MCF 10A (cell line): ENCODE measurements at regions not wholly inside any gene's neighbourhood (a gene's known extent, or its start where the extent isn't known, plus 50 kb on each side); places are given as distances from the start of the nearest gene placed in this dataset.
"Not testable (repeated sequence)": the region's sequence is repeated elsewhere in the genome, so short reads cannot be mapped to it uniquely, and the experiment has no call there.

Experiments used
- BruUV-seq: library from RNA; stranded (reverse); fragments of 400-500 nt; replicated peaks from 2 replicates; lab custom pipeline; 2021; lab: Mats Ljungman, UMichigan
- CTCF ChIA-PET: fragments of 300-600 bp; sonication (Branson Sonifier 250); formaldehyde crosslinking; extraction: SDS; loops from one replicate; lab custom pipeline; 2021; ENCODE audit warnings: antibody characterized with exemption, inconsistent platforms; lab: Yijun Ruan, JAX
- POLR2A ChIA-PET: fragments of 300-600, 350-650 bp; sonication (Branson Sonifier 250); formaldehyde crosslinking; extraction: SDS; loops from one replicate; lab custom pipeline; 2020; ENCODE audit warnings: antibody characterized with exemption, inconsistent platforms; lab: Yijun Ruan, JAX
- DNase-seq: peaks from one replicate; pipeline ENCODE4 v3.0.0-alpha.2; 2018; ENCODE audit not compliant: unreplicated experiment
- H3K27ac Mint-ChIP-seq: one replicate; pipeline ENCODE4 v1.8.0; 2022; ENCODE audit warnings: mild to moderate bottlenecking, low read depth, mixed read lengths; ENCODE audit not compliant: unreplicated experiment
- H3K27me3 Mint-ChIP-seq: one replicate; pipeline ENCODE4 v1.8.0; 2022; ENCODE audit warnings: mixed read lengths; ENCODE audit not compliant: insufficient read depth, unreplicated experiment
- H3K36me3 Mint-ChIP-seq: one replicate; pipeline ENCODE4 v1.8.0; 2022; ENCODE audit warnings: mild to moderate bottlenecking, moderate library complexity, mixed read lengths; ENCODE audit not compliant: insufficient read depth, unreplicated experiment
- H3K4me1 Mint-ChIP-seq: one replicate; pipeline ENCODE4 v1.8.0; 2022; ENCODE audit warnings: mixed read lengths; ENCODE audit not compliant: insufficient read depth, unreplicated experiment
- H3K4me3 Mint-ChIP-seq: one replicate; pipeline ENCODE4 v1.8.0; 2022; ENCODE audit warnings: mild to moderate bottlenecking, moderate library complexity, mixed read lengths; ENCODE audit not compliant: unreplicated experiment
- H3K9me3 Mint-ChIP-seq: one replicate; pipeline ENCODE4 v1.8.0; 2022; ENCODE audit warnings: mixed read lengths; ENCODE audit not compliant: unreplicated experiment
- intact Hi-C: fragments of 100-400 bp; cut with micrococcal nuclease; formaldehyde crosslinking; loops from 2 replicates; pipeline ENCODE4 v1.14.1; 2022
- TF ChIP-seq, protein P1 (sequence below): fragments of 200-600 bp; IDR thresholded peaks from one replicate; pipeline ENCODE4 v1.8.0; 2022; ENCODE audit warnings: antibody characterized with exemption, mild to moderate bottlenecking; ENCODE audit not compliant: unreplicated experiment

DNA sequence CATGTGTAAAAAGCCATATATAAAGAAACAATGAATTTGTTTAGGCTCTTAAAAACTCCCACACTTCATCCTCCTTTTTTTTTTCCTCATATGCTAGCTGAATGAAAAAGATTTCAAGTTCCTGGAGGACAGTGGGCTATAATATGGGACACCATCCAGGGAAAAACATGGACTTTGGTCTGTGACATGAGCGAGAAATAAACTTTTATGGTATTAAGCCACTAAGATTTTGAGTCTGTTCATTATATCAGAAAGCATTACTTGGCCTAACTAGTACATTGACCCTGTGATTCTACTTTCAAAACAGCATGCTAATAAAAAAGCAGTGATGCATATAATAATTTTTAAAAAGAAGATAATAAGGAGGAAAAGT is 392.3 kb upstream of the CAMK1G start:
- H3K36me3 Mint-ChIP-seq, result no peaks in the 10 kb centered on the region
- no peak for DNase-seq
- ChIA-PET CTCF (interaction anchor here (0.6 to 7.8 kb wide), 11 partner anchors 11 to 539 kb away, joined by 3 to 68 read pairs (median 4); no protein-coding TSS in a partner anchor), POLR2A (interaction anchor here (1.4 kb wide), 1 partner anchor 163 kb away, joined by 3 read pairs; no protein-coding TSS in a partner anchor)
- H3K27me3 Mint-ChIP-seq, result no peaks in the 10 kb centered on the region
- TF ChIP-seq, protein P1, sequence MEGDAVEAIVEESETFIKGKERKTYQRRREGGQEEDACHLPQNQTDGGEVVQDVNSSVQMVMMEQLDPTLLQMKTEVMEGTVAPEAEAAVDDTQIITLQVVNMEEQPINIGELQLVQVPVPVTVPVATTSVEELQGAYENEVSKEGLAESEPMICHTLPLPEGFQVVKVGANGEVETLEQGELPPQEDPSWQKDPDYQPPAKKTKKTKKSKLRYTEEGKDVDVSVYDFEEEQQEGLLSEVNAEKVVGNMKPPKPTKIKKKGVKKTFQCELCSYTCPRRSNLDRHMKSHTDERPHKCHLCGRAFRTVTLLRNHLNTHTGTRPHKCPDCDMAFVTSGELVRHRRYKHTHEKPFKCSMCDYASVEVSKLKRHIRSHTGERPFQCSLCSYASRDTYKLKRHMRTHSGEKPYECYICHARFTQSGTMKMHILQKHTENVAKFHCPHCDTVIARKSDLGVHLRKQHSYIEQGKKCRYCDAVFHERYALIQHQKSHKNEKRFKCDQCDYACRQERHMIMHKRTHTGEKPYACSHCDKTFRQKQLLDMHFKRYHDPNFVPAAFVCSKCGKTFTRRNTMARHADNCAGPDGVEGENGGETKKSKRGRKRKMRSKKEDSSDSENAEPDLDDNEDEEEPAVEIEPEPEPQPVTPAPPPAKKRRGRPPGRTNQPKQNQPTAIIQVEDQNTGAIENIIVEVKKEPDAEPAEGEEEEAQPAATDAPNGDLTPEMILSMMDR, result no peak
- intact Hi-C loops, result no loop called here
- H3K9me3 Mint-ChIP-seq, result peaks cover 15% of the 10 kb centered on the region
- no peaks in the 10 kb centered on the region for H3K4me1 Mint-ChIP-seq
- H3K27ac Mint-ChIP-seq, result no peak overlapping the region
- no TSS peak for BruUV-seq
- no peak overlapping the region for H3K4me3 Mint-ChIP-seq

DNA sequence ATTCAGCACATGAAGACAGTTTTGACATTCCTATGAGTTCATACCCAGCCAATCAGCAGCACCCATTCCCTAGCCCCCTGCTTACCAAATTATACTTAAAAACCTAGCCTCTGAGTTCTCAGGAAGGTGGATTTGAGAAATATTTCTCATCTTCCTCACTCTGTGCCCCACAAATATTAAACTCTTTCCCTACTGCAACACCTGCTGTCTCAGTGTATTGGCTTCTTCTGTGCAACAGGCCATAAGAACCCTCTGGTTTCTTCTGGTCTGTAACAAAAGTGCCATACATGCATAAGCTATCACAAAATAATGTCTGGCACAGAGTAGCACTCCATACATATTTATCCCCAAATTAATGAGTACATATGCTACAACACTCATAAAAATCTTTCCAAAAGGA is 387.4 kb upstream of the CAMK1G start:
- POLR2A ChIA-PET, result interaction anchor here (1.0 to 1.6 kb wide), 2 partner anchors 13 to 70 kb away, joined by 3 read pairs; no protein-coding TSS in a partner anchor
- Mint-ChIP-seq H3K27ac (no peak overlapping the region), H3K4me1 (no peaks in the 10 kb centered on the region), H3K9me3 (peaks cover 27% of the 10 kb centered on the region), H3K36me3 (no peaks in the 10 kb centered on the region), H3K4me3 (no peak overlapping the region), H3K27me3 (no peaks in the 10 kb centered on the region)
- intact Hi-C loops, result no loop called here
- TF ChIP-seq, protein P1, result no peak
- DNase-seq, result no peak
- CTCF ChIA-PET, result interaction anchor here (1.0 to 16.8 kb wide), 7 partner anchors 8 to 544 kb away, joined by 3 to 387 read pairs (median 6); no protein-coding TSS in a partner anchor
- BruUV-seq, result no TSS peak

DNA sequence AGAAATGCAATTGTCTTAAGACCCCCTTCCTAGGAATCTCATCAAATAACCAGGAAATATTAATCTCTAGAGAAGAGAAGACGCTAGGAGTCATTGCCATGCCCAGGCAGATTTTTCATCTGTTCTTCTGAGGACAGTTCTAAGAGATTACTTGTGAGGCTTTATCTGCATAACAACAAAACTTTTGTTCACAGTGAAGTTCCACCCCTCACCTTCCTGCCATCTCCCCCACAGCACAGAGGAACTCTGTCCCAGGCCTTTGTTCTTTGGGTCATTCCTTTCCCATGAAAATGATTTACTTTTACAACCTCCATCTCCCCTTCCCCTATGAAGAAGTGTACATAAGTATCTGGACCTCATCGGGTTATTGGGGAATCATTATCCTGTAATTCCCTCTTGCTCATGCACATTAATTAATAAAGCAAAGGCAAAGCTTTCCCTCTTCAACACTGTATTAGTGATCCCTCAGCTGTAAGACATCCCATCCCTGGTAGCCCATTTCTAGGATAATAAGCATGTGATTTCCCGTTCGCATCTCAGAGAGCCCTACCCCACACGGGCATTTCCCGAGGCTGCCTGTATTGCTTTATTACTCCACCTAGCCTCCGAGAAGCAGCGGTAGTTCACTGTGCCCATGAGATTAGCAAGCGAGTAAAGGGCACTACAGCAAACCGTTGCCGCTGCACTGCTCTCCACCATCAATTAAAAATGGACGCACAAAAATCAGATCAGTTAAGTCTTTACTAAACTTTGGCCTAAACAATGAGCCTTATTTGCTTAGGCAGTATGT is 384.4 kb upstream of the CAMK1G start:
- no peak overlapping the region for H3K27ac Mint-ChIP-seq
- intact Hi-C loops, result no loop called here
- no peak overlapping the region for H3K4me3 Mint-ChIP-seq
- no TSS peak for BruUV-seq
- H3K9me3 Mint-ChIP-seq, result peaks cover 27% of the 10 kb centered on the region
- H3K36me3 Mint-ChIP-seq, result no peaks in the 10 kb centered on the region
- DNase-seq, result no peak
- ChIA-PET CTCF (interaction anchor here (0.5 to 16.8 kb wide), 6 partner anchors 8 to 546 kb away, joined by 3 to 387 read pairs (median 5); no protein-coding TSS in a partner anchor), POLR2A (interaction anchor here (0.6 kb wide), 1 partner anchor 230 kb away, joined by 3 read pairs; no protein-coding TSS in a partner anchor)
- H3K27me3 Mint-ChIP-seq, result no peaks in the 10 kb centered on the region
- no peaks in the 10 kb centered on the region for H3K4me1 Mint-ChIP-seq
- TF ChIP-seq, protein P1, result no peak

DNA sequence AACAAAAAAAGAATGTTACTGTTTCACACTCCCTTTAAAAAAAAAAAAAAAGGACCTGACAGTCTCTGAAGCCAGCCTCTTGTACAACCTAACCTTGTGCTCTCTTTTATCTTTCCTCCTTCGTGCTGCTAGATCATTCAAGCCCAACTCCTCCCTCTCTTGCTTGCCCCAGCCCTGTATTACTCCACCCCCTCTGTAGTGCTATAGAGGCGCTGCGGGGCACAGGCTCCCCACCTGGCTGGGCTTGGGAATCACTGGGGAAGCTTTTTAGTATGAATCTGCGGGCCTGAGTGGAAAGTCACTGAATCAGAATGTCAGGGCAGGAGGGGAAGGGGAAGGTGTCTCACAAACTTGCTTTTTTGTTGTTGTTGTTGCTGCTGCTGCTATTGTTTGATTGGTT is 383.7 kb upstream of the CAMK1G start:
- peaks cover 26% of the 10 kb centered on the region for H3K9me3 Mint-ChIP-seq
- TF ChIP-seq, protein P1, result no peak
- no TSS peak for BruUV-seq
- H3K36me3 Mint-ChIP-seq, result no peaks in the 10 kb centered on the region
- CTCF ChIA-PET, result interaction anchor here (0.5 to 16.8 kb wide), 8 partner anchors 8 to 1178 kb away, joined by 3 to 387 read pairs (median 12); no protein-coding TSS in a partner anchor
- POLR2A ChIA-PET, result interaction anchor here (0.5 kb wide), 1 partner anchor 22 kb away, joined by 3 read pairs; no protein-coding TSS in a partner anchor
- no peaks in the 10 kb centered on the region for H3K4me1 Mint-ChIP-seq
- no peak overlapping the region for H3K4me3 Mint-ChIP-seq
- intact Hi-C loops, result loop anchor here (5.0 kb wide), 1 partner anchor 203 kb away; no protein-coding TSS in a partner anchor
- no peaks in the 10 kb centered on the region for H3K27me3 Mint-ChIP-seq
- no peak overlapping the region for H3K27ac Mint-ChIP-seq
- no peak for DNase-seq

DNA sequence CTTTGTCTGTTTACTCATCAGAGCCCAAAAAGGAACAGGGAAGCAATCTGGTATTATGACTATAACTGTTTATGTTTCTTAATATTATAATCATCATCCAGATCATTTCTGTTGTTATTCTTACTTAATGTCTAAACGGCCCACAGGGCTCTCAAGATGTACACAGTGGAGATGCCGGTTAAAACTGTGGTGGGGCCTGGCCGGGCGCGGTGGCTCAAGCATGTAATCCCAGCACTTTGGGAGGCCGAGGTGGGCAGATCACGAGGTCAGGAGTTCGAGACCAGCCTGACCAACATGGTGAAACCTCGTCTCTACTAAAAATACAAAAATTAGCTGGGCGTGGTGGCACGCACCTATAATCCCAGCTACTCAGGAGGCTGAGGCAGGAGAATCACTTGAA is 381.2 kb upstream of the CAMK1G start:
- H3K4me1 Mint-ChIP-seq, H3K9me3 Mint-ChIP-seq, DNase-seq, H3K27ac Mint-ChIP-seq, H3K4me3 Mint-ChIP-seq, BruUV-seq, H3K27me3 Mint-ChIP-seq, H3K36me3 Mint-ChIP-seq: not testable (repeated sequence)
- intact Hi-C loops, result loop anchor here (1.0 to 5.0 kb wide), 4 partner anchors 126 to 310 kb away; no protein-coding TSS in a partner anchor
- POLR2A ChIA-PET, result interaction anchor here (0.7 to 2.5 kb wide), 9 partner anchors 25 to 550 kb away, joined by 3 to 19 read pairs (median 3); no protein-coding TSS in a partner anchor
- CTCF ChIA-PET, result interaction anchor here (0.5 to 16.8 kb wide), 108 partner anchors 7 to 1183 kb away, joined by 3 to 387 read pairs (median 5); partner anchors contain the start of gene PLXNA2
